ENCODE measurements at regions not wholly inside any gene's neighbourhood (a gene's known extent, or its start where the extent isn't known, plus 50 kb on each side); places are given as distances from the start of the nearest gene placed in this dataset.

GRCh38 chr1:157367091-157367739, 185.1 kb downstream of the FCRL5 start:
- ChIA-PET RAD21 (ENCODE audit: low non-redundant PET in 1 of 2, low total read pairs in 2 of 2, uncharacterized antibody in 2 of 2, unreplicated experiment in 2 of 2) (no interaction called here), CTCF (interaction anchor here (1.1 kb wide), 1 partner anchor 10 kb away, joined by 4 read pairs; no protein-coding TSS in a partner anchor), POLR2A (no interaction called here)
- Histone ChIP-seq H4K20me1 (ENCODE audit: insufficient read depth) (no peaks in the 10 kb centered on the region), H3K4me1 (ENCODE audit: control insufficient read depth in 1 of 2, insufficient read depth in 2 of 2, low read length in 2 of 2) (no peaks in the 10 kb centered on the region), H3K9me3 (ENCODE audit: control insufficient read depth in 1 of 2, insufficient read depth in 1 of 2, low read depth in 1 of 2, low read length in 2 of 2) (no peaks in the 10 kb centered on the region), H3K9ac (ENCODE audit: low read length) (no peak overlapping the region), H3K36me3 (ENCODE audit: control insufficient read depth in 1 of 2, insufficient read depth in 2 of 2, low read length in 2 of 2) (no peaks in the 10 kb centered on the region), H3K79me2 (ENCODE audit: insufficient read depth, low read length) (no peaks in the 10 kb centered on the region), H3K27me3 (ENCODE audit: insufficient read depth, low read length) (no peaks in the 10 kb centered on the region), H3K27ac (ENCODE audit: low read depth, low read length) (no peak overlapping the region), H3K4me2 (ENCODE audit: low read length) (no peak overlapping the region), H3K4me3 (replicated peaks in 1 of 2; ENCODE audit: low read depth in 1 of 2, low read length in 2 of 2) (no peak overlapping the region), H2AFZ (ENCODE audit: low read depth, low read length, poor library complexity, severe bottlenecking) (no peak overlapping the region), H3K9me2 (ENCODE audit: insufficient read depth) (no peaks in the 10 kb centered on the region)
- ATAC-seq (no peak), DNase-seq (ENCODE audit: low read depth, low spot score) (no peak)
- intact Hi-C loops (cut with micrococcal nuclease) = no loop called here
- no TSS peak for BruUV-seq (replicated peaks)
- TF ChIP-seq CEBPB (IDR thresholded peaks at IDR 0.05; ENCODE audit: low read depth) = no peak
- no peak for TF ChIP-seq SP1 (IDR thresholded peaks at IDR 0.05; ENCODE audit: low read depth)
- TF ChIP-seq YY1 (IDR thresholded peaks at IDR 0.05; ENCODE audit: extremely low read depth, insufficient replicate concordance, low read depth, low read length) = no peak
- no peak for TF ChIP-seq EZH2phosphoT487 (IDR thresholded peaks at IDR 0.05; ENCODE audit: borderline replicate concordance)
- no peak for TF ChIP-seq TCF7L2 (IDR thresholded peaks at IDR 0.05; ENCODE audit: borderline replicate concordance, extremely low read depth, insufficient read depth, insufficient read length)
- no peak for TF ChIP-seq CBX3 (IDR thresholded peaks at IDR 0.05; ENCODE audit: low read depth)
- TF ChIP-seq ZNF274 (IDR thresholded peaks at IDR 0.05; ENCODE audit: low read depth, low read length) = no peak
- TF ChIP-seq SIN3A (IDR thresholded peaks at IDR 0.05; ENCODE audit: low read depth) = no peak
- no peak for TF ChIP-seq ZFX (IDR thresholded peaks at IDR 0.05)
- TF ChIP-seq REST (IDR thresholded peaks at IDR 0.05; ENCODE audit: low read depth) = no peak
- TF ChIP-seq FOSL1 (IDR thresholded peaks at IDR 0.05; ENCODE audit: low read depth) = no peak
- no peak for TF ChIP-seq CTCF (IDR thresholded peaks at IDR 0.05 in 2 of 3, conservative IDR thresholded peaks at IDR 0.05 in 1 of 3; ENCODE audit: borderline replicate concordance in 1 of 3, insufficient read depth in 1 of 3, low read depth in 2 of 3, low read length in 2 of 3)
- no peak for TF ChIP-seq JUND (IDR thresholded peaks at IDR 0.05)
- no peak for TF ChIP-seq SRF (IDR thresholded peaks at IDR 0.05; ENCODE audit: low read depth)
- no peak for TF ChIP-seq ZBTB33 (IDR thresholded peaks at IDR 0.05; ENCODE audit: extremely low read depth, insufficient replicate concordance, low read length)
